ENCODE measurements at regions not wholly inside any gene's neighbourhood (a gene's known extent, or its start where the extent isn't known, plus 50 kb on each side); places are given as distances from the start of the nearest gene placed in this dataset.

GRCh38 chr16:65698791-65699321 lies 577.0 kb upstream of the CDH11 start:
- TF ChIP-seq GATA2 (IDR thresholded peaks at IDR 0.05; ENCODE audit: low read depth, low read length) (no peak), GATA3 (IDR thresholded peaks at IDR 0.05; ENCODE audit: low read depth, low read length) (no peak)
